ENCODE measurements at regions not wholly inside any gene's neighbourhood (a gene's known extent, or its start where the extent isn't known, plus 50 kb on each side); places are given as distances from the start of the nearest gene placed in this dataset.

GRCh38 chr13:105956921-105957320, 578.5 kb downstream of the EFNB2 start:
- peaks cover 6% of the 10 kb centered on the region for H3K9me3 Mint-ChIP-seq (ENCODE audit: low read depth)
- no peak for TF ChIP-seq CTCF (IDR thresholded peaks at IDR 0.05)

GRCh38 chr13:105952973-105953290, 582.5 kb downstream of the EFNB2 start:
- H3K4me3 Mint-ChIP-seq (ENCODE audit: unreplicated experiment), result no peak overlapping the region
- TF ChIP-seq CTCF (IDR thresholded peaks at IDR 0.05), result no peak
- no peaks in the 10 kb centered on the region for H3K36me3 Mint-ChIP-seq (ENCODE audit: low read depth)
- no peaks in the 10 kb centered on the region for H3K27me3 Mint-ChIP-seq (ENCODE audit: low read depth)
- H3K4me1 Mint-ChIP-seq (ENCODE audit: low read depth), result peaks cover 34% of the 10 kb centered on the region
- DNase-seq (ENCODE audit: low spot score), result no peak
- H3K9me3 Mint-ChIP-seq (ENCODE audit: low read depth), result peaks cover 6% of the 10 kb centered on the region
- H3K27ac Mint-ChIP-seq (ENCODE audit: unreplicated experiment), result peak overlapping the region; percentile 45

More at GRCh38 chr13:105956921-105957320, 578.5 kb downstream of the EFNB2 start:
- peaks cover 23% of the 10 kb centered on the region for H3K4me1 Mint-ChIP-seq (ENCODE audit: low read depth)
- no peak overlapping the region for H3K4me3 Mint-ChIP-seq (ENCODE audit: unreplicated experiment)
- H3K27ac Mint-ChIP-seq (ENCODE audit: unreplicated experiment), result peak overlapping the region; percentile 10
- DNase-seq (ENCODE audit: low spot score), result no peak
- H3K36me3 Mint-ChIP-seq (ENCODE audit: low read depth), result no peaks in the 10 kb centered on the region
- H3K27me3 Mint-ChIP-seq (ENCODE audit: low read depth), result no peaks in the 10 kb centered on the region

- no peak overlapping the region for H3K4me3 Mint-ChIP-seq (ENCODE audit: unreplicated experiment)
- H3K9me3 Mint-ChIP-seq (ENCODE audit: low read depth), result peaks cover 5% of the 10 kb centered on the region
- H3K36me3 Mint-ChIP-seq (ENCODE audit: low read depth), result no peaks in the 10 kb centered on the region
- TF ChIP-seq CTCF (IDR thresholded peaks at IDR 0.05), result no peak
- DNase-seq (ENCODE audit: low spot score), result no peak
- peaks cover 33% of the 10 kb centered on the region for H3K4me1 Mint-ChIP-seq (ENCODE audit: low read depth)
- no peak overlapping the region for H3K27ac Mint-ChIP-seq (ENCODE audit: unreplicated experiment)
- no peaks in the 10 kb centered on the region for H3K27me3 Mint-ChIP-seq (ENCODE audit: low read depth)
Observed at GRCh38 chr13:105952233-105952972, 583.1 kb downstream of the EFNB2 start.

GRCh38 chr13:105948143-105948542, 587.3 kb downstream of the EFNB2 start:
- Mint-ChIP-seq H3K27me3 (ENCODE audit: low read depth) (no peaks in the 10 kb centered on the region), H3K4me3 (ENCODE audit: unreplicated experiment) (no peak overlapping the region), H3K36me3 (ENCODE audit: low read depth) (no peaks in the 10 kb centered on the region), H3K27ac (ENCODE audit: unreplicated experiment) (no peak overlapping the region), H3K9me3 (ENCODE audit: low read depth) (peaks cover 6% of the 10 kb centered on the region), H3K4me1 (ENCODE audit: low read depth) (peaks cover 24% of the 10 kb centered on the region)
- TF ChIP-seq CTCF (IDR thresholded peaks at IDR 0.05), result no peak
- DNase-seq (ENCODE audit: low spot score), result no peak

- Mint-ChIP-seq H3K4me1 (ENCODE audit: low read depth) (peaks cover 9% of the 10 kb centered on the region), H3K27ac (ENCODE audit: unreplicated experiment) (no peak overlapping the region), H3K9me3 (ENCODE audit: low read depth) (peaks cover 6% of the 10 kb centered on the region), H3K36me3 (ENCODE audit: low read depth) (no peaks in the 10 kb centered on the region), H3K4me3 (ENCODE audit: unreplicated experiment) (no peak overlapping the region), H3K27me3 (ENCODE audit: low read depth) (no peaks in the 10 kb centered on the region)
- DNase-seq (ENCODE audit: low spot score), result no peak
- no peak for TF ChIP-seq CTCF (IDR thresholded peaks at IDR 0.05)
Observed at GRCh38 chr13:105940882-105941281, 594.6 kb downstream of the EFNB2 start.

Measured in chondrocyte (in vitro differentiated cells).